ENCODE measurements at regions not wholly inside any gene's neighbourhood (a gene's known extent, or its start where the extent isn't known, plus 50 kb on each side); places are given as distances from the start of the nearest gene placed in this dataset.

DNA sequence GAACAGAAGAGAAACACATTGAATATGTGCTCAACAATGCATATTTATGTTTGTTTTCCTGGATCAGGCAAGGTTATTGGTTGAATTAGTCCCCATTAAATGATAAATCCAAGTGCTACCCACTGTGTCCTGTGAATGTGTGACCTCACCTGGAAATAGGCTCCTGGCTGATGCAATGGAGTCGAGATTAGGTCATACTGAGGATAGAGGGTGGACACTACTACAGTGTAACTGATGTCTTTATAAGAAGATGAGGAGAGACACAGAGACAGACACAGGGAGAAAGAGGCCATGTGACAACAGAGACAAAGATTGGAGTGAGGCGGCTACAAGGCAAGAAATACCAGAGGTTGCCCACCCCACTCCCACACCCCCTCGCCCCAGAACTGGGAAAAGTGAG is 559.3 kb downstream of the C6orf118 start:
- no peak for TF ChIP-seq POLR2AphosphoS5 (IDR thresholded peaks at IDR 0.05)
- TF ChIP-seq EP300 (IDR thresholded peaks at IDR 0.05): no peak
- TF ChIP-seq, protein P1, sequence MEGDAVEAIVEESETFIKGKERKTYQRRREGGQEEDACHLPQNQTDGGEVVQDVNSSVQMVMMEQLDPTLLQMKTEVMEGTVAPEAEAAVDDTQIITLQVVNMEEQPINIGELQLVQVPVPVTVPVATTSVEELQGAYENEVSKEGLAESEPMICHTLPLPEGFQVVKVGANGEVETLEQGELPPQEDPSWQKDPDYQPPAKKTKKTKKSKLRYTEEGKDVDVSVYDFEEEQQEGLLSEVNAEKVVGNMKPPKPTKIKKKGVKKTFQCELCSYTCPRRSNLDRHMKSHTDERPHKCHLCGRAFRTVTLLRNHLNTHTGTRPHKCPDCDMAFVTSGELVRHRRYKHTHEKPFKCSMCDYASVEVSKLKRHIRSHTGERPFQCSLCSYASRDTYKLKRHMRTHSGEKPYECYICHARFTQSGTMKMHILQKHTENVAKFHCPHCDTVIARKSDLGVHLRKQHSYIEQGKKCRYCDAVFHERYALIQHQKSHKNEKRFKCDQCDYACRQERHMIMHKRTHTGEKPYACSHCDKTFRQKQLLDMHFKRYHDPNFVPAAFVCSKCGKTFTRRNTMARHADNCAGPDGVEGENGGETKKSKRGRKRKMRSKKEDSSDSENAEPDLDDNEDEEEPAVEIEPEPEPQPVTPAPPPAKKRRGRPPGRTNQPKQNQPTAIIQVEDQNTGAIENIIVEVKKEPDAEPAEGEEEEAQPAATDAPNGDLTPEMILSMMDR (IDR thresholded peaks at IDR 0.05): no peak
- no peak for TF ChIP-seq POLR2A (IDR thresholded peaks at IDR 0.05; ENCODE audit: low read depth)

Measured in esophagus muscularis mucosa (tissue), 4 donors.